Neural progenitor cell (in vitro differentiated cells): ENCODE measurements at regions not wholly inside any gene's neighbourhood (a gene's known extent, or its start where the extent isn't known, plus 50 kb on each side); places are given as distances from the start of the nearest gene placed in this dataset.
A peak's percentile ranks its signal among the peaks of the same experiment; 100 is the strongest.

ENCODE experiments used
- DNase-seq: peaks from one replicate; pipeline ENCODE4 v3.0.0-alpha.2; 2016; ENCODE audit warnings: low spot score
- H2AFZ ChIP-seq: fragments of 200-600 bp; sonication (generic); replicated peaks from 2 replicates; pipeline ENCODE4 v1.6.1; 2016; ENCODE audit warnings: antibody characterized with exemption
- H3F3A ChIP-seq: fragments of 200-600 bp; sonication (generic); 2 replicates; pipeline ENCODE4 v1.6.1; 2016; ENCODE audit warnings: antibody characterized with exemption, low read depth
- H3K27ac ChIP-seq: fragments of 200-600 bp; sonication (generic); 2 replicates; pipeline ENCODE4 v1.5.1; 2016; ENCODE audit warnings: mild to moderate bottlenecking
- H3K27me3 ChIP-seq: fragments of 200-600 bp; sonication (generic); 2 replicates; pipeline ENCODE4 v1.6.1; 2016; ENCODE audit warnings: mild to moderate bottlenecking, moderate library complexity
- H3K36me3 ChIP-seq: fragments of 200-600 bp; sonication (generic); 2 replicates; pipeline ENCODE4 v1.5.1; 2016
- H3K4me1 ChIP-seq: fragments of 200-600 bp; sonication (generic); 2 replicates; pipeline ENCODE4 v1.6.1; 2016; ENCODE audit warnings: mixed run types
- H3K4me2 ChIP-seq: fragments of 200-600 bp; sonication (generic); 2 replicates; pipeline ENCODE4 v1.6.1; 2016
- H3K4me3 ChIP-seq: fragments of 200-600 bp; sonication (generic); 2 replicates; pipeline ENCODE4 v1.5.1; 2016
- H3K79me2 ChIP-seq: fragments of 200-600 bp; sonication (generic); 2 replicates; pipeline ENCODE4 v1.6.1; 2016; ENCODE audit warnings: low read depth
- H3K9ac ChIP-seq: fragments of 200-600 bp; sonication (generic); 2 replicates; pipeline ENCODE4 v1.6.1; 2016
- H3K9me3 ChIP-seq: fragments of 200-600 bp; sonication (generic); 2 replicates; pipeline ENCODE4 v1.5.1; 2016; ENCODE audit warnings: low read depth
- H4K20me1 ChIP-seq: fragments of 200-600 bp; sonication (generic); 2 replicates; pipeline ENCODE4 v1.6.1; 2016; ENCODE audit warnings: low read depth
- H3K27ac Mint-ChIP-seq: 3 replicates; pipeline ENCODE4 v1.8.0; 2021; ENCODE audit warnings: mixed read lengths
- H3K27me3 Mint-ChIP-seq: 2 replicates; pipeline ENCODE4 v1.8.0; 2022; ENCODE audit warnings: low read depth, mild to moderate bottlenecking, inconsistent platforms, moderate library complexity, mixed read lengths; ENCODE audit not compliant: insufficient read depth
- H3K36me3 Mint-ChIP-seq: 3 replicates; pipeline ENCODE4 v1.8.0; 2021; ENCODE audit warnings: mixed read lengths
- H3K4me1 Mint-ChIP-seq: 3 replicates; pipeline ENCODE4 v1.8.0; 2021; ENCODE audit warnings: mixed read lengths
- H3K4me3 Mint-ChIP-seq: 3 replicates; pipeline ENCODE4 v1.8.0; 2021; ENCODE audit warnings: mild to moderate bottlenecking, moderate library complexity, mixed read lengths
- H3K9me3 Mint-ChIP-seq: 3 replicates; pipeline ENCODE4 v1.8.0; 2020; ENCODE audit warnings: mixed read lengths
- EZH2 ChIP-seq: fragments of 200-600 bp; sonication (generic); IDR thresholded peaks from 2 replicates; pipeline ENCODE4 v1.6.1; 2017; ENCODE audit warnings: antibody characterized with exemption, mild to moderate bottlenecking, moderate library complexity
- EZH2phosphoT487 ChIP-seq: fragments of 200-600 bp; sonication (generic); IDR thresholded peaks from 2 replicates; pipeline ENCODE4 v1.6.1; 2017; ENCODE audit warnings: antibody characterized with exemption
- TF ChIP-seq, protein P1 (sequence below): fragments of 200-600 bp; sonication (generic); IDR thresholded peaks from 2 replicates; pipeline ENCODE4 v1.5.1; 2017; ENCODE audit warnings: antibody characterized with exemption, mild to moderate bottlenecking

GRCh38 chr1:25079048-25079447 is 149.0 kb upstream of the RUNX3 start:
- TF ChIP-seq EZH2phosphoT487 (no peak), EZH2 (no peak)
- Histone ChIP-seq H3K9ac (no peak overlapping the region), H3K27me3 (no peaks in the 10 kb centered on the region), H3K4me2 (no peak overlapping the region), H3K79me2 (no peaks in the 10 kb centered on the region), H3K36me3 (no peaks in the 10 kb centered on the region), H3K27ac (no peak overlapping the region), H4K20me1 (no peaks in the 10 kb centered on the region), H3K4me1 (peaks cover under 1% of the 10 kb centered on the region), H3K9me3 (no peaks in the 10 kb centered on the region), H3K4me3 (no peak overlapping the region), H3F3A (no peaks in the 10 kb centered on the region), H2AFZ (no peak overlapping the region)
- H3K36me3 Mint-ChIP-seq: no peaks in the 10 kb centered on the region
- no peak overlapping the region for H3K4me3 Mint-ChIP-seq
- no peaks in the 10 kb centered on the region for H3K4me1 Mint-ChIP-seq
- no peak for DNase-seq
- H3K27me3 Mint-ChIP-seq: peaks cover 7% of the 10 kb centered on the region
- H3K9me3 Mint-ChIP-seq: peaks cover 9% of the 10 kb centered on the region
- H3K27ac Mint-ChIP-seq: no peak overlapping the region

GRCh38 chr1:25074351-25075227 is 144.5 kb upstream of the RUNX3 start:
- Histone ChIP-seq H3F3A (no peaks in the 10 kb centered on the region), H3K36me3 (no peaks in the 10 kb centered on the region), H4K20me1 (no peaks in the 10 kb centered on the region), H3K9me3 (no peaks in the 10 kb centered on the region), H3K4me3 (no peak overlapping the region), H3K4me2 (no peak overlapping the region), H2AFZ (no peak overlapping the region), H3K9ac (no peak overlapping the region), H3K27me3 (no peaks in the 10 kb centered on the region), H3K79me2 (no peaks in the 10 kb centered on the region), H3K4me1 (no peaks in the 10 kb centered on the region), H3K27ac (no peak overlapping the region)
- Mint-ChIP-seq H3K4me3 (no peak overlapping the region), H3K27me3 (peaks cover 9% of the 10 kb centered on the region), H3K9me3 (peaks cover 9% of the 10 kb centered on the region), H3K27ac (peak overlapping the region; percentile 28), H3K4me1 (no peaks in the 10 kb centered on the region), H3K36me3 (no peaks in the 10 kb centered on the region)
- TF ChIP-seq EZH2: no peak
- TF ChIP-seq, protein P1, sequence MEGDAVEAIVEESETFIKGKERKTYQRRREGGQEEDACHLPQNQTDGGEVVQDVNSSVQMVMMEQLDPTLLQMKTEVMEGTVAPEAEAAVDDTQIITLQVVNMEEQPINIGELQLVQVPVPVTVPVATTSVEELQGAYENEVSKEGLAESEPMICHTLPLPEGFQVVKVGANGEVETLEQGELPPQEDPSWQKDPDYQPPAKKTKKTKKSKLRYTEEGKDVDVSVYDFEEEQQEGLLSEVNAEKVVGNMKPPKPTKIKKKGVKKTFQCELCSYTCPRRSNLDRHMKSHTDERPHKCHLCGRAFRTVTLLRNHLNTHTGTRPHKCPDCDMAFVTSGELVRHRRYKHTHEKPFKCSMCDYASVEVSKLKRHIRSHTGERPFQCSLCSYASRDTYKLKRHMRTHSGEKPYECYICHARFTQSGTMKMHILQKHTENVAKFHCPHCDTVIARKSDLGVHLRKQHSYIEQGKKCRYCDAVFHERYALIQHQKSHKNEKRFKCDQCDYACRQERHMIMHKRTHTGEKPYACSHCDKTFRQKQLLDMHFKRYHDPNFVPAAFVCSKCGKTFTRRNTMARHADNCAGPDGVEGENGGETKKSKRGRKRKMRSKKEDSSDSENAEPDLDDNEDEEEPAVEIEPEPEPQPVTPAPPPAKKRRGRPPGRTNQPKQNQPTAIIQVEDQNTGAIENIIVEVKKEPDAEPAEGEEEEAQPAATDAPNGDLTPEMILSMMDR: no peak
- TF ChIP-seq EZH2phosphoT487: no peak
- DNase-seq: no peak

DNA sequence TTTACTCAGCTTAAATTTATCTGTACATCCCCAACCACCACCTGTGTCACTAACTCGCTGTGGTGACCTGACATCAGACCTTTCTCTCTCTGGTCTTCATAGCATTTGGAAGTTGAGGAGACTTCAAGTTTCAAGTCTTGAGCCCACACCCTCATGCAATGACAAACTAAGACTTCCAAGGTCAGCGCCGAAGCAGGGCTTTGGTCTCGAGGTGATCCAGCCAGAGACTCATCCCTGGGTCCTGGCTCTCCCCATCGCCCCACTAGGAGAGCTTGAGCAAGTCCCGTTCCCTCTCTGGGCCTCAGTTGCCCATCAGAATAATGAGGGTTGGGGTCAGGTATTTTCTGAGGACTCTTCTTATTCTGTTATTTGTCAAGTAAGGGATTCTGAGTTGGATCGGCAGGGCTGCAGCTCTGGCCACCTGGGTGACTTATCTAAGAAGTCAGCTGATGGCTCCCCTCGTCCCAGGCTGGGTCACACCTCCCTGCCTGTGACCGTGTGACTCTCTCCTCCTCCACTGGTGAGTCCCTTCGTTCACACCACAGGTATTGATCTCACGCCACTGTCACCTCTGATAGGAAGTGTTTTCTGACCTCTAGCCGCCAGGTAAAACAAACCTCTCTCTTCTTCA is 143.7 kb upstream of the RUNX3 start:
- Histone ChIP-seq H3K9me3 (no peaks in the 10 kb centered on the region), H2AFZ (no peak overlapping the region), H3K4me2 (no peak overlapping the region), H3K27ac (no peak overlapping the region), H3K4me3 (no peak overlapping the region), H3K27me3 (no peaks in the 10 kb centered on the region), H3K4me1 (no peaks in the 10 kb centered on the region), H3F3A (no peaks in the 10 kb centered on the region), H3K79me2 (no peaks in the 10 kb centered on the region), H4K20me1 (no peaks in the 10 kb centered on the region), H3K9ac (no peak overlapping the region), H3K36me3 (no peaks in the 10 kb centered on the region)
- no peak overlapping the region for H3K4me3 Mint-ChIP-seq
- H3K36me3 Mint-ChIP-seq: no peaks in the 10 kb centered on the region
- DNase-seq: no peak
- H3K27me3 Mint-ChIP-seq: peaks cover 9% of the 10 kb centered on the region
- TF ChIP-seq, protein P1: no peak
- TF ChIP-seq EZH2 (no peak), EZH2phosphoT487 (no peak)
- H3K27ac Mint-ChIP-seq: peak overlapping the region; percentile 28
- H3K9me3 Mint-ChIP-seq: peaks cover 9% of the 10 kb centered on the region
- H3K4me1 Mint-ChIP-seq: no peaks in the 10 kb centered on the region

DNA sequence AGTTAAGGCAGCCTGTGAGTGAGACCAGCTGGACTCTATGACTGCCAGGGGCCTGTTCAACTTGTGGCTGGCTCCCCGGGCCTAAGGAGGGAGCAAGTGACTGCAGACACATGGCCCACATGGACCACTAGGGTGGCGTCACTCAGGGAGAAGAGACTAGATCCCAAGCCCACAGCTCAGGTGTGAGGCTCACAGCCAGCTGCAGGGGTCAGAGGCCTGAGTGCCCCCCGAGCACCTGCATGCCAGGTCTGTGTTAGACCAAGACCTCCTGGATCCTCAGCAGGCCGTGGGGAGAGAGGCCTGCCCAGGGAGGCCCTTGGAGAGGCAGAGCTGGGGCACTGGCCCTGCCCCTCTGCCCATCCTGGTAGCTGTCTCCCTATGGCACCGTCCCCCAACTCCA is 142.4 kb upstream of the RUNX3 start:
- TF ChIP-seq, protein P1: no peak
- no peak for TF ChIP-seq EZH2phosphoT487
- TF ChIP-seq EZH2: no peak
- H3K4me1 Mint-ChIP-seq: peaks cover under 1% of the 10 kb centered on the region
- H3K27me3 ChIP-seq: no peaks in the 10 kb centered on the region
- no peak overlapping the region for H3K4me3 ChIP-seq
- peaks cover 7% of the 10 kb centered on the region for H3F3A ChIP-seq
- no peaks in the 10 kb centered on the region for H3K36me3 Mint-ChIP-seq
- no peak overlapping the region for H3K4me3 Mint-ChIP-seq
- H3K27me3 Mint-ChIP-seq: peaks cover 9% of the 10 kb centered on the region
- no peak overlapping the region for H3K27ac ChIP-seq
- peaks cover 2% of the 10 kb centered on the region for H3K4me1 ChIP-seq
- H3K36me3 ChIP-seq: no peaks in the 10 kb centered on the region
- no peak overlapping the region for H3K9ac ChIP-seq
- H4K20me1 ChIP-seq: no peaks in the 10 kb centered on the region
- H3K4me2 ChIP-seq: no peak overlapping the region
- H2AFZ ChIP-seq: no peak overlapping the region
- H3K79me2 ChIP-seq: no peaks in the 10 kb centered on the region
- no peak for DNase-seq
- H3K9me3 ChIP-seq: no peaks in the 10 kb centered on the region
- H3K9me3 Mint-ChIP-seq: peaks cover 6% of the 10 kb centered on the region
- H3K27ac Mint-ChIP-seq: no peak overlapping the region
